Adrenal gland (tissue), 9 donors: ENCODE measurements at regions not wholly inside any gene's neighbourhood (a gene's known extent, or its start where the extent isn't known, plus 50 kb on each side); places are given as distances from the start of the nearest gene placed in this dataset.

Experiments used
- DNase-seq, 7 donors: peaks; one replicate each; pipeline ENCODE4 v3.0.0-alpha.2; 2019 to 2020
- H3K27ac ChIP-seq, 5 donors: fragments of 200-600 bp; sonication (generic) in 4 of 5; 1 replicate in 3 of 5; 2 replicates in 2 of 5; pipeline versions ENCODE4 v1.5.1 to v1.8.0; 2016 to 2020; ENCODE audit warnings: mild to moderate bottlenecking in 1 of 5
- H3K27me3 ChIP-seq: fragments of 200-600 bp; 2 replicates; pipeline ENCODE4 v1.8.0; 2021
- H3K36me3 ChIP-seq, 2 donors: fragments of 200-600 bp; replicated peaks in 1 of 2; 1 replicate in 1 of 2; 2 replicates in 1 of 2; pipeline versions ENCODE4 v1.5.1 to v1.8.0; 2018 to 2022
- H3K4me1 ChIP-seq, 2 donors: fragments of 200-600 bp; replicated peaks in 1 of 2; 1 replicate in 1 of 2; 2 replicates in 1 of 2; pipeline versions ENCODE4 v1.5.1 to v1.8.0; 2018 to 2021
- H3K4me3 ChIP-seq, 4 donors: fragments of 200-600 bp; sonication (generic) in 3 of 4; one replicate each; pipeline ENCODE4 v1.5.1; 2016 to 2018
- H3K9me3 ChIP-seq, 3 donors: fragments of 200-600 bp; sonication (generic) in 1 of 3; replicated peaks in 1 of 3; 1 replicate in 2 of 3; 2 replicates in 1 of 3; pipeline versions ENCODE4 v1.5.1 to v1.8.0; 2016 to 2021
- CTCF ChIP-seq, 6 experiments: fragments of 450-650 bp in 4 of 6; fragments of 200-600 bp in 2 of 6; sonication (generic) in 1 of 6; IDR thresholded peaks; 1 replicate in 5 of 6; 2 replicates in 1 of 6; pipeline versions ENCODE4 v1.5.1 to v1.8.0; 2016 to 2021; ENCODE audit warnings: antibody characterized with exemption in 6 of 6, mild to moderate bottlenecking in 2 of 6, moderate library complexity in 1 of 6
- POLR2A ChIP-seq, 2 donors: fragments of 450-650 bp; IDR thresholded peaks; one replicate each; pipeline ENCODE4 v1.6.1; 2017; ENCODE audit warnings: antibody characterized with exemption in 2 of 2, mild to moderate bottlenecking in 2 of 2, moderate library complexity in 1 of 2
- WGBS, 4 donors: extraction: QIAGEN DNeasy Blood & Tissue Kit in 2 of 4; methylation state at CpG; one replicate each; pipeline versions ENCODE4 v1.1.5 to v1.1.7; 2013 to 2017; 5-methylcytosine and 5-hydroxymethylcytosine counted together
- intact Hi-C, 2 donors: fragments of 100-400 bp; cut with DNase I; formaldehyde crosslinking; loops; one replicate each; pipeline versions ENCODE4 v1.14.1 to v1.15.0; 2022 to 2023
- donor health status: healthy with polysubstance abuse.
- donor health status: Bipolar disorder and iron deficiency.
- donor health status: DM: yes; HTN: yes; CAD: no.
- donor health status: DM: no; HTN: no; CAD: no.
- donor health status: DM: no; HTN: no; CAD: no.

- H3K9me3 ChIP-seq: no peaks in the 10 kb centered on the region
- 90 to 97% (median 93%) methylated on average over 3 of the region's 3 CpGs for WGBS, 4 donors
- H3K4me3 ChIP-seq: no peak overlapping the region
- no peak for DNase-seq
- intact Hi-C loops: no loop called here
- H3K36me3 ChIP-seq: no peaks in the 10 kb centered on the region
- H3K27ac ChIP-seq: no peak overlapping the region
- no peaks in the 10 kb centered on the region for H3K27me3 ChIP-seq
- no peak for TF ChIP-seq POLR2A (IDR thresholded peaks at IDR 0.05)
- H3K4me1 ChIP-seq: peaks cover 6 to 8% of the 10 kb centered on the region in 2 donors
Measured at GRCh38 chr3:23686519-23686918, 119.2 kb upstream of the UBE2E1 start.

DNA sequence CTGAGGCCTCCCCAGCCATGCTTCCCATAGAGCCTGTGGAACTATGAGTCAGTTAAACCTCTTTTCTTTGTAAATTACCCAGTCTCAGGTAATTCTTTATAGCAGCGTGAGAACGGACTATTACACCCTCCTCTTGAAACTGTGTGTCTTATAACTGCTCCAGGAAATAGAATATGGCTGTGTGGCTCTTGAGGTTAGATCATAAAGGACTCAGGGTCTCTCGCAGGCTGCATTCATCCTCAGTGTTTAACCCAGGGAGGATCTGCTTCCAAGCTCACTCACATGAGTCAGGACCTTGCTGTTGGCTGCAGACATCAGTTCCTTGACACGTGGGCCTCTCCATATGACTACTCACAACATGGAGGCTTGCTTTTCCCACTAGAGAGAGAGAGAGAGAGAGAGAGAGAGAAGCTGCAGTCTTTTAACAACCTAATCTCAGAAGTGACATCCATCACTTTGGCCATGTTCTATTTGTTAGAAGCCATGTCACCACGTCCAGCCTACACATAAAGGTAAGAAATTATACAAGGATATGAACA lies 114.3 kb upstream of the UBE2E1 start:
- Histone ChIP-seq H3K36me3 (no peaks in the 10 kb centered on the region), H3K4me1 (peaks cover 1 to 3% of the 10 kb centered on the region in 2 donors), H3K27ac (no peak overlapping the region), H3K27me3 (no peaks in the 10 kb centered on the region), H3K4me3 (no peak overlapping the region), H3K9me3 (no peaks in the 10 kb centered on the region)
- TF ChIP-seq CTCF (IDR thresholded peaks at IDR 0.05) (no peak), POLR2A (IDR thresholded peaks at IDR 0.05) (no peak)
- WGBS, 4 donors: 83 to 92% (median 86%) methylated on average over 5 of the region's 5 CpGs
- intact Hi-C loops: no loop called here
- DNase-seq: no peak

DNA sequence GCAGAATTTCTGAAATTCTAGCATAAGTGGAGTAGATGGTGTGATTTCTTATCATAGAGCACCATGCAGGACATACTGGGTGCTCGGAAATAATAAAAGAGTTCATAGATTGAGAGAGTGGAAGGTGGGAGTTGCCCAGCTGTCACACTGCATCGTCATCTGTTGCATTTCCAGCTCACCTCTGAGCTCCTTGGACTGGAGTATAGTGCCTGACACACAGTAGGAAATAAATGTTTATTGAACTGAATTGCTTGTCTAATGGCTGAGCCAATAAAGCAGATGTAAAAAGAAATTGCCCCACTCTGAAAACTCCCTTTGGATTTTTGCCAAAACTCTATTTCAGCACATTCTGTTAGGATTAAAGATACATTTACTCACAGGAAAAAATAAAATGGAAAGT lies 108.9 kb upstream of the UBE2E1 start:
- intact Hi-C loops: no loop called here
- DNase-seq: no peak
- H3K9me3 ChIP-seq: no peaks in the 10 kb centered on the region
- no peaks in the 10 kb centered on the region for H3K36me3 ChIP-seq
- H3K4me3 ChIP-seq: no peak overlapping the region
- 75 to 87% (median 82%) methylated on average over 2 of the region's 2 CpGs for WGBS, 4 donors
- TF ChIP-seq POLR2A (IDR thresholded peaks at IDR 0.05) (no peak), CTCF (IDR thresholded peaks at IDR 0.05) (no peak)
- H3K4me1 ChIP-seq: no peaks in the 10 kb centered on the region
- no peak overlapping the region for H3K27ac ChIP-seq
- H3K27me3 ChIP-seq: no peaks in the 10 kb centered on the region

DNA sequence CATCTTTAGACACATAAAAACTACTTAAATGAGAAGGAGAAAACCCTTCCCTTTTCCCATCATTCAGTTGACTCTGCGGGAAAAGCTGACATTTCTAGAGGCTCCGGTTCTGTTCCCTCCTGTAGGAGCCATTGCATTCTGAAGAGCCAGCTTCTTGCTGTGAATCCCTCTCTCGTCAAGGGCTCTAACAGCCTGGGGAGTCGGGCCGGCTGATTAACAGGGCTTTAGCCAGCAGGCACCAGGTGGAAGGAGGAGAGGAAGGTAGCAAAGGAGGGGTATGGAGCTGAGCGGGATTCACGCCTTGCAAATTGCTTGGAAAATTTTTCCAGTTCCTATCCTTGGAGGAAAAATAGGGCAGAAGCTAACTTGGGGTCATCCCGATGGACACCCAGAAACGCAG lies 108.3 kb upstream of the UBE2E1 start:
- Histone ChIP-seq H3K27ac (no peak overlapping the region), H3K27me3 (no peaks in the 10 kb centered on the region), H3K36me3 (no peaks in the 10 kb centered on the region), H3K9me3 (no peaks in the 10 kb centered on the region), H3K4me3 (no peak overlapping the region), H3K4me1 (no peaks in the 10 kb centered on the region)
- TF ChIP-seq CTCF (IDR thresholded peaks at IDR 0.05) (no peak), POLR2A (IDR thresholded peaks at IDR 0.05) (no peak)
- DNase-seq: no peak
- WGBS, 4 donors: 67 to 78% (median 77%) methylated on average over 9 of the region's 9 CpGs
- intact Hi-C loops: no loop called here

DNA sequence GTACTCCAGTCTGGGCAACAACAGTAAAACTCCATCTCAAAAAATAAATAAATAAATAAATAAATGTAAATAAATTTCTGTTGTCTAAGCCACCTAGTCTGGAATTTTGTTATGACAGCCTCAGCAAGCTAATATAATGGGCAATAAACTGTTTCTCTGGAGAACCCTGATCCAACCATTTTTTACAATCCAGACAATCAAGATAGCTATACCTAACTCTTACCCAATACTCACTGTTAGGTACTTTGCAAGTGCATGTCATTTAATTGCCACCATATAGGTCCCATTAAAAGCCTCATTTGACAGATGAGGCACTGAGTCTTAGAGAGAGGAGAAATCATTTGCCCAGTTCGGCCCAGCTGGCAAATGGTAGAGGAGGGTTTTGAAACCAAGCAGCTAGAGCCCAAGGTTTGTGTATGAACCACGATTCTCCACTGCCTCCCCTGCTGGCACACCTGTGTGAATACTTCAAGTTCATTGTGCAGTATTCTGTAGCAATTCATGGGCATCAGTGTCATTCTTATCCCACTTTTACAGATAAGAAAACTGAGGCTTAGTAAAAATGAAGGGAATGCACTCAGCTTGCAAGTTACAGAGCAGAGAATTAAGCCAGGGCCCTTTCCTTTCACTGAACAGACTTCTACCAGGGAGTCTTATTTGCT lies 107.0 kb upstream of the UBE2E1 start:
- Histone ChIP-seq H3K27me3 (no peaks in the 10 kb centered on the region), H3K27ac (no peak overlapping the region), H3K9me3 (no peaks in the 10 kb centered on the region), H3K4me3 (no peak overlapping the region), H3K36me3 (no peaks in the 10 kb centered on the region), H3K4me1 (no peaks in the 10 kb centered on the region)
- DNase-seq: no peak
- intact Hi-C loops: no loop called here
- 73 to 80% (median 79%) methylated on average over 2 of the region's 2 CpGs for WGBS, 4 donors
- TF ChIP-seq CTCF (IDR thresholded peaks at IDR 0.05) (no peak), POLR2A (IDR thresholded peaks at IDR 0.05) (no peak)
